Activated CD8-positive, alpha-beta T cell treated with anti-CD3 and anti-CD28 coated beads for 36 hours (primary cell): ENCODE measurements at regions not wholly inside any gene's neighbourhood (a gene's known extent, or its start where the extent isn't known, plus 50 kb on each side); places are given as distances from the start of the nearest gene placed in this dataset.

Experiments used
- ATAC-seq: fragments of 200-7000 bp; cut with Tn5 transposase; one replicate; pipeline ENCODE4 v1.10.0; 2021; ENCODE audit warnings: mild to moderate bottlenecking, moderate library complexity
- CTCF ChIA-PET: fragments of 350-600 bp; sonication (Branson Sonifier 250); formaldehyde crosslinking; loops from one replicate; lab custom pipeline; 2021; ENCODE audit warnings: antibody characterized with exemption; lab: Charles Lee
- POLR2A ChIA-PET: fragments of 350-600 bp; sonication (Branson Sonifier 250); formaldehyde crosslinking; loops from one replicate; lab custom pipeline; 2021; ENCODE audit warnings: antibody characterized with exemption; lab: Charles Lee
- DNase-seq: peaks from one replicate; pipeline ENCODE4 v3.0.0-alpha.2; 2020
- H3K27ac Mint-ChIP-seq: one replicate; pipeline ENCODE4 v1.8.0; 2021; ENCODE audit warnings: mild to moderate bottlenecking, mixed read lengths
- H3K27me3 Mint-ChIP-seq: one replicate; pipeline ENCODE4 v1.8.0; 2021; ENCODE audit warnings: mixed read lengths
- H3K36me3 Mint-ChIP-seq: one replicate; pipeline ENCODE4 v1.8.0; 2021; ENCODE audit warnings: low read depth, mixed read lengths
- H3K4me1 Mint-ChIP-seq: one replicate; pipeline ENCODE4 v1.8.0; 2021; ENCODE audit warnings: low read depth, mixed read lengths
- H3K4me3 Mint-ChIP-seq: one replicate; pipeline ENCODE4 v1.8.0; 2021; ENCODE audit warnings: mild to moderate bottlenecking, moderate library complexity, mixed read lengths
- H3K9me3 Mint-ChIP-seq: one replicate; pipeline ENCODE4 v1.8.0; 2021; ENCODE audit warnings: mixed read lengths
- CTCF ChIP-seq: fragments of 200-600 bp; IDR thresholded peaks from one replicate; pipeline ENCODE4 v1.8.0; 2022; ENCODE audit warnings: antibody characterized with exemption, mild to moderate bottlenecking
- intact Hi-C: fragments of 100-400 bp; cut with micrococcal nuclease; formaldehyde crosslinking; loops from one replicate; pipeline ENCODE4 v1.10.0; 2022

GRCh38 chr17:34414339-34414738 lies 51.3 kb upstream of the CCL1 start:
- Mint-ChIP-seq H3K4me1 (peaks cover 7% of the 10 kb centered on the region), H3K9me3 (no peaks in the 10 kb centered on the region), H3K4me3 (no peak overlapping the region), H3K27me3 (peaks cover 24% of the 10 kb centered on the region), H3K36me3 (no peaks in the 10 kb centered on the region), H3K27ac (no peak overlapping the region)
- intact Hi-C loops = no loop called here
- TF ChIP-seq CTCF = no peak
- ChIA-PET POLR2A (no interaction called here), CTCF (interaction anchor here (1.6 kb wide), 1 partner anchor 224 kb away, joined by 4 read pairs; no protein-coding TSS in a partner anchor)
- DNase-seq (no peak), ATAC-seq (no peak)

- Mint-ChIP-seq H3K27me3 (peaks cover 27% of the 10 kb centered on the region), H3K9me3 (no peaks in the 10 kb centered on the region), H3K36me3 (no peaks in the 10 kb centered on the region), H3K4me3 (no peak overlapping the region), H3K27ac (no peak overlapping the region), H3K4me1 (peaks cover 7% of the 10 kb centered on the region)
- ChIA-PET CTCF (no interaction called here), POLR2A (no interaction called here)
- intact Hi-C loops = no loop called here
- ATAC-seq (no peak), DNase-seq (peak; percentile 30)
- no peak for TF ChIP-seq CTCF
These were observed 50.5 kb upstream of the CCL1 start for GRCh38 chr17:34413443-34414119.

- Mint-ChIP-seq H3K36me3 (no peaks in the 10 kb centered on the region), H3K27me3 (peaks cover 30% of the 10 kb centered on the region), H3K4me3 (no peak overlapping the region), H3K4me1 (peaks cover 7% of the 10 kb centered on the region), H3K27ac (no peak overlapping the region), H3K9me3 (no peaks in the 10 kb centered on the region)
- intact Hi-C loops = no loop called here
- CTCF ChIA-PET = no interaction called here
- POLR2A ChIA-PET = no interaction called here
- no peak for DNase-seq
- ATAC-seq = no peak
- no peak for TF ChIP-seq CTCF
These were observed 50.0 kb upstream of the CCL1 start for GRCh38 chr17:34412965-34413441.
